SK-N-SH (cell line): ENCODE measurements at regions not wholly inside any gene's neighbourhood (a gene's known extent, or its start where the extent isn't known, plus 50 kb on each side); places are given as distances from the start of the nearest gene placed in this dataset.
"Not testable (repeated sequence)": the region's sequence is repeated elsewhere in the genome, so short reads cannot be mapped to it uniquely, and the experiment has no call there.

Experiments used
- CTCF ChIA-PET: fragments of 300-600, 350-600 bp; formaldehyde crosslinking; extraction: SDS; loops from one replicate; lab custom pipeline; 2021; lab: Yijun Ruan, JAX
- POLR2A ChIA-PET: fragments of 350-600 bp; sonication (Branson Sonifier 250); formaldehyde crosslinking; extraction: SDS; loops from one replicate; lab custom pipeline; 2020; ENCODE audit warnings: antibody characterized with exemption, inconsistent platforms; lab: Yijun Ruan, JAX
- DNase-seq: peaks from one replicate; pipeline ENCODE4 v3.0.0; 2012
- H2AFZ ChIP-seq: fragments of 200-600 bp; sonication (generic); 2 replicates; pipeline ENCODE4 v1.8.1; 2016; ENCODE audit warnings: antibody characterized with exemption, mild to moderate bottlenecking, low read depth
- H3F3A ChIP-seq: fragments of 200-600 bp; sonication (generic); replicated peaks from 2 replicates; pipeline ENCODE3; 2016; ENCODE audit warnings: antibody characterized with exemption, mild to moderate bottlenecking; ENCODE audit not compliant: insufficient read depth
- H3K27ac ChIP-seq, 2 experiments: fragments of 200-500 bp in 1 of 2; fragments of 200-600 bp in 1 of 2; sonication (Bioruptor generic) in 1 of 2; sonication (generic), shearing (Covaris generic) in 1 of 2; 2 replicates each; pipeline versions ENCODE4 v1.5.1 to v1.6.1; 2014 to 2016; ENCODE audit warnings: low read depth in 2 of 2, inconsistent platforms in 1 of 2, low read length in 1 of 2, mild to moderate bottlenecking in 1 of 2, mixed read lengths in 1 of 2
- H3K27me3 ChIP-seq: fragments of 200-600 bp; sonication (generic), shearing (Covaris generic); 2 replicates; pipeline ENCODE4 v1.6.1; 2016; ENCODE audit warnings: mixed run types; ENCODE audit not compliant: insufficient read depth
- H3K36me3 ChIP-seq, 2 experiments: fragments of 200-500 bp in 1 of 2; fragments of 200-600 bp in 1 of 2; sonication (Bioruptor generic) in 1 of 2; sonication (generic) in 1 of 2; replicated peaks in 1 of 2; 2 replicates each; pipeline versions ENCODE3 to v1.5.1; 2014 to 2016; ENCODE audit warnings: low read length in 1 of 2, mild to moderate bottlenecking in 1 of 2; ENCODE audit not compliant: insufficient read depth in 2 of 2, control insufficient read depth in 1 of 2
- H3K4me1 ChIP-seq, 2 experiments: fragments of 200-500 bp in 1 of 2; fragments of 200-600 bp in 1 of 2; sonication (Bioruptor generic) in 1 of 2; sonication (generic), shearing (Covaris generic) in 1 of 2; 2 replicates each; pipeline versions ENCODE4 v1.5.1 to v1.6.1; 2014 to 2016; ENCODE audit warnings: low read depth in 1 of 2, low read length in 1 of 2, mixed run types in 1 of 2; ENCODE audit not compliant: insufficient read depth in 2 of 2, control insufficient read depth in 1 of 2
- H3K4me2 ChIP-seq: fragments of 200-600 bp; sonication (generic), shearing (Covaris generic); 2 replicates; pipeline ENCODE4 v1.6.1; 2017; ENCODE audit warnings: mixed run types
- H3K4me3 ChIP-seq, 2 experiments: fragments of 200-500 bp in 1 of 2; fragments of 200-600 bp in 1 of 2; sonication (Bioruptor generic) in 1 of 2; sonication (generic), shearing (Covaris generic) in 1 of 2; 2 replicates each; pipeline versions ENCODE4 v1.5.1 to v1.8.1; 2014 to 2016; ENCODE audit warnings: low read depth in 2 of 2, inconsistent platforms in 1 of 2, low read length in 1 of 2, mild to moderate bottlenecking in 1 of 2, mixed read lengths in 1 of 2, moderate library complexity in 1 of 2
- H3K79me2 ChIP-seq: fragments of 200-600 bp; sonication (generic); 2 replicates; pipeline ENCODE4 v1.8.1; 2017; ENCODE audit warnings: mild to moderate bottlenecking; ENCODE audit not compliant: insufficient read depth
- H3K9ac ChIP-seq: fragments of 200-600 bp; sonication (generic); 2 replicates; pipeline ENCODE4 v1.6.1; 2017; ENCODE audit warnings: mixed run types
- H3K9me2 ChIP-seq: fragments of 200-600 bp; sonication (generic); 2 replicates; pipeline ENCODE4 v1.6.1; 2017; ENCODE audit warnings: mixed run types
- H3K9me3 ChIP-seq: fragments of 200-600 bp; sonication (generic); 2 replicates; pipeline ENCODE4 v1.6.1; 2017; ENCODE audit warnings: mixed run types, mild to moderate bottlenecking, moderate library complexity
- H4K20me1 ChIP-seq: fragments of 200-600 bp; sonication (generic); 2 replicates; pipeline ENCODE4 v1.6.1; 2017; ENCODE audit warnings: mild to moderate bottlenecking, mixed run types; ENCODE audit not compliant: insufficient read depth
- PBX3 ChIP-seq: IDR thresholded peaks from 2 replicates; pipeline ENCODE4; 2012
- WGBS: methylation state at CpG from one replicate; pipeline ENCODE4 v1.1.6; 2017; ENCODE audit warnings: low lambda C conversion rate; 5-methylcytosine and 5-hydroxymethylcytosine counted together

GRCh38 chr17:45605751-45606150 is 115.2 kb upstream of the PLEKHM1 start:
- H3K9me2 ChIP-seq, H3K9me3 ChIP-seq, H3K4me1 ChIP-seq, H3K9ac ChIP-seq, H3F3A ChIP-seq, H4K20me1 ChIP-seq, H3K4me2 ChIP-seq, CTCF ChIA-PET, DNase-seq, H3K79me2 ChIP-seq, H3K27me3 ChIP-seq, H3K27ac ChIP-seq, H2AFZ ChIP-seq, H3K36me3 ChIP-seq, POLR2A ChIA-PET, H3K4me3 ChIP-seq: not testable (repeated sequence)
- no CpG with 5 or more reads among the region's 1 CpG for WGBS

- H2AFZ ChIP-seq, H3K4me1 ChIP-seq, H3K36me3 ChIP-seq, CTCF ChIA-PET, H3K9ac ChIP-seq, H3K9me3 ChIP-seq, H3K9me2 ChIP-seq, H3K27me3 ChIP-seq, H3K79me2 ChIP-seq, H3K27ac ChIP-seq, H4K20me1 ChIP-seq, POLR2A ChIA-PET, H3F3A ChIP-seq: not testable (repeated sequence)
- WGBS: 3% methylated on average over 13 of the region's 16 CpGs
- peak overlapping the region; percentile 48 to 54 for H3K4me3 ChIP-seq
- DNase-seq: peak; percentile 56
- peak; percentile 90 for TF ChIP-seq PBX3
- H3K4me2 ChIP-seq: peak overlapping the region; percentile 57; the same call in 1 of the 2 replicates
Observed at GRCh38 chr17:45619984-45620405, 129.5 kb upstream of the PLEKHM1 start.

GRCh38 chr17:45620468-45620867 is 129.9 kb upstream of the PLEKHM1 start:
- H3K9ac ChIP-seq, H3K36me3 ChIP-seq, H3F3A ChIP-seq, H2AFZ ChIP-seq, H3K27me3 ChIP-seq, H4K20me1 ChIP-seq, H3K27ac ChIP-seq, H3K4me1 ChIP-seq, H3K9me2 ChIP-seq, H3K9me3 ChIP-seq, CTCF ChIA-PET, POLR2A ChIA-PET, H3K79me2 ChIP-seq: not testable (repeated sequence)
- Histone ChIP-seq H3K4me3 (peak overlapping the region; percentile 48 to 54), H3K4me2 (peak overlapping the region; percentile 57; the same call in 1 of the 2 replicates)
- DNase-seq: peak; percentile 60
- no CpG with 5 or more reads among the region's 54 CpGs for WGBS

GRCh38 chr17:45621087-45621486 is 130.6 kb upstream of the PLEKHM1 start:
- H3K4me3 ChIP-seq, H4K20me1 ChIP-seq, H3K79me2 ChIP-seq, H3K27me3 ChIP-seq, H3K9me3 ChIP-seq, H3K9ac ChIP-seq, H3F3A ChIP-seq, H3K9me2 ChIP-seq, H2AFZ ChIP-seq, DNase-seq, H3K4me2 ChIP-seq, H3K36me3 ChIP-seq, POLR2A ChIA-PET, H3K27ac ChIP-seq, CTCF ChIA-PET, H3K4me1 ChIP-seq: not testable (repeated sequence)
- WGBS: 32% methylated on average over 5 of the region's 9 CpGs

DNA sequence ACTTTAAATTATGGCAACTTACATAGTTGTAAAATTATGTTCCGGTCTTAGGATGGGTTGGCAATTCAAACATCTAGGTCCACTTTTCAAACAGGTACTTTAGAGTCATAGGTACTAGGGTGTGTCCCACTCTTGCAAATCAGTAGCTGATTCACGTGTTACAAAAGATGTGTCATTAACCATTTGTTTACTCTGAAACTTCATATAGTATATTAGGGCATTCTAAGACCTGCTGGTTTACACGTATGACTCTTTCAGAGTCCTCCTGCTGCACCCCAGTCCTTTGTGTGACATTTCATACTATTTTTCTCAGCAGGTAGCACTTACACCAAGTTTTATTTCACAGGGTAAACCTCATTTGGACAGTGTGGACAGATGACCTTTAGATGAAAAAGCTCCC is 131.8 kb upstream of the PLEKHM1 start:
- H3K9ac ChIP-seq, H3K79me2 ChIP-seq, H3K27me3 ChIP-seq, DNase-seq, H3K4me3 ChIP-seq, H3K4me2 ChIP-seq, POLR2A ChIA-PET, H4K20me1 ChIP-seq, H3F3A ChIP-seq, H2AFZ ChIP-seq, CTCF ChIA-PET, H3K9me3 ChIP-seq, H3K4me1 ChIP-seq, H3K27ac ChIP-seq, H3K36me3 ChIP-seq, H3K9me2 ChIP-seq: not testable (repeated sequence)
- 79% methylated on average over 2 of the region's 3 CpGs for WGBS
